DOHH2 (cell line): ENCODE measurements at regions not wholly inside any gene's neighbourhood (a gene's known extent, or its start where the extent isn't known, plus 50 kb on each side); places are given as distances from the start of the nearest gene placed in this dataset.

ENCODE experiments used
- CTCF ChIP-seq: fragments of 200-600 bp; sonication (generic); IDR thresholded peaks from one replicate; pipeline ENCODE4 v1.5.1; 2014; ENCODE audit warnings: antibody characterized with exemption, mild to moderate bottlenecking, low read depth, low read length; ENCODE audit not compliant: poor library complexity, severe bottlenecking
- EZH2phosphoT487 ChIP-seq: fragments of 200-600 bp; sonication (generic); IDR thresholded peaks from 2 replicates; pipeline ENCODE4 v1.6.1; 2017; ENCODE audit warnings: borderline replicate concordance, mild to moderate bottlenecking, antibody characterized with exemption, low read length, moderate library complexity, mixed read lengths

DNA sequence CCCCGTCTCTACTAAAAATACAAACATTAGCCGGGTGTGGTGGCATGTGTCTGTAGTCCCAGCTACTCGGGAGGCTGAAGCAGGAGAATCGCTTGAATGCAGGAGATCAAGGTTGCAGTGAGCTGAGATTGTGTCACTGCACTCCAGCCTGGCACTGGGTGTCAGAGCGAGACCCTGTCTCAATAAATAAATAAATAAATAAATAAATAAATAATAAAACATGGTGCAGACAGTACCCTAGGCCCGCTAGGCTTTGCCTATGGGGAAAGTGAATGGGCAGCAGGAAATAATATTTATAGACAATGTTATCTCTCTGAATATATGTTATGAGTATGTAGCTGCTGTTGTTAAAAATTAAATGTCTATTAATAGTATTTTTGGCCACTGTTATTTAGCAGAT is 130.4 kb downstream of the LARP7 start:
- no peak for TF ChIP-seq CTCF
- no peak for TF ChIP-seq EZH2phosphoT487
